ENCODE measurements at regions not wholly inside any gene's neighbourhood (a gene's known extent, or its start where the extent isn't known, plus 50 kb on each side); places are given as distances from the start of the nearest gene placed in this dataset.

GRCh38 chr12:41956353-41956752 is 188.3 kb downstream of the GXYLT1 start (continued):
- TF ChIP-seq ZNF512 (CRISPR knock-in tag; IDR thresholded peaks at IDR 0.05; ENCODE audit: borderline replicate concordance), result no peak

- ChIA-PET CTCF (no interaction called here), POLR2A (no interaction called here)
- H3K27me3 Mint-ChIP-seq (ENCODE audit: low read depth), result peaks cover 12% of the 10 kb centered on the region
- no peak overlapping the region for H3K27ac Mint-ChIP-seq
- no peaks in the 10 kb centered on the region for H3K4me1 Mint-ChIP-seq
- ATAC-seq (no peak), DNase-seq (ENCODE audit: low spot score) (no peak)
- H3K9me3 Mint-ChIP-seq, result peaks cover 33% of the 10 kb centered on the region
- H3K36me3 Mint-ChIP-seq, result peaks cover 16% of the 10 kb centered on the region
- H3K4me3 Mint-ChIP-seq, result no peak overlapping the region
- no peak for TF ChIP-seq ETV6 (CRISPR knock-in tag; IDR thresholded peaks at IDR 0.05)
- TF ChIP-seq ZSCAN18 (CRISPR knock-in tag; IDR thresholded peaks at IDR 0.05), result no peak
- TF ChIP-seq PRRX2 (CRISPR knock-in tag; IDR thresholded peaks at IDR 0.05), result no peak
- no peak for TF ChIP-seq USF1 (CRISPR knock-in tag; IDR thresholded peaks at IDR 0.05)
- TF ChIP-seq ZBTB43 (CRISPR knock-in tag; IDR thresholded peaks at IDR 0.05), result no peak
- TF ChIP-seq IRF2 (CRISPR knock-in tag; IDR thresholded peaks at IDR 0.05; ENCODE audit: borderline replicate concordance, low read depth), result no peak
- TF ChIP-seq ZNF232 (CRISPR knock-in tag; IDR thresholded peaks at IDR 0.05), result no peak
- no peak for TF ChIP-seq NR3C1 (CRISPR knock-in tag; conservative IDR thresholded peaks at IDR 0.05; ENCODE audit: low read depth)
- no peak for TF ChIP-seq TEAD1 (CRISPR knock-in tag; IDR thresholded peaks at IDR 0.05)
- TF ChIP-seq STAT6 (CRISPR knock-in tag; conservative IDR thresholded peaks at IDR 0.05; ENCODE audit: low read depth), result no peak
- TF ChIP-seq ZNF138 (CRISPR knock-in tag; conservative IDR thresholded peaks at IDR 0.05), result no peak
- TF ChIP-seq ATF2 (CRISPR knock-in tag; IDR thresholded peaks at IDR 0.05; ENCODE audit: borderline replicate concordance, low read depth), result no peak
- TF ChIP-seq TCF7 (CRISPR knock-in tag; IDR thresholded peaks at IDR 0.05; ENCODE audit: low read depth), result no peak
- no peak for TF ChIP-seq ATF3 (CRISPR knock-in tag; conservative IDR thresholded peaks at IDR 0.05)
These were observed 194.2 kb downstream of the GXYLT1 start for GRCh38 chr12:41950455-41950854.

Measured in WTC11 (cell line).